22Rv1 (cell line): ENCODE measurements at regions not wholly inside any gene's neighbourhood (a gene's known extent, or its start where the extent isn't known, plus 50 kb on each side); places are given as distances from the start of the nearest gene placed in this dataset.

Experiments
- ZFX ChIP-seq: fragments of 450-650 bp; IDR thresholded peaks from 2 replicates; pipeline ENCODE4 v1.6.1; 2017; ENCODE audit warnings: antibody characterized with exemption, borderline replicate concordance
- TF ChIP-seq, protein P1 (sequence below): fragments of 450-650 bp; IDR thresholded peaks from 2 replicates; pipeline ENCODE4 v1.5.1; 2017; ENCODE audit warnings: mild to moderate bottlenecking

GRCh38 chr10:2728087-2728486 lies 339.3 kb upstream of the PFKP start:
- TF ChIP-seq, protein P1, sequence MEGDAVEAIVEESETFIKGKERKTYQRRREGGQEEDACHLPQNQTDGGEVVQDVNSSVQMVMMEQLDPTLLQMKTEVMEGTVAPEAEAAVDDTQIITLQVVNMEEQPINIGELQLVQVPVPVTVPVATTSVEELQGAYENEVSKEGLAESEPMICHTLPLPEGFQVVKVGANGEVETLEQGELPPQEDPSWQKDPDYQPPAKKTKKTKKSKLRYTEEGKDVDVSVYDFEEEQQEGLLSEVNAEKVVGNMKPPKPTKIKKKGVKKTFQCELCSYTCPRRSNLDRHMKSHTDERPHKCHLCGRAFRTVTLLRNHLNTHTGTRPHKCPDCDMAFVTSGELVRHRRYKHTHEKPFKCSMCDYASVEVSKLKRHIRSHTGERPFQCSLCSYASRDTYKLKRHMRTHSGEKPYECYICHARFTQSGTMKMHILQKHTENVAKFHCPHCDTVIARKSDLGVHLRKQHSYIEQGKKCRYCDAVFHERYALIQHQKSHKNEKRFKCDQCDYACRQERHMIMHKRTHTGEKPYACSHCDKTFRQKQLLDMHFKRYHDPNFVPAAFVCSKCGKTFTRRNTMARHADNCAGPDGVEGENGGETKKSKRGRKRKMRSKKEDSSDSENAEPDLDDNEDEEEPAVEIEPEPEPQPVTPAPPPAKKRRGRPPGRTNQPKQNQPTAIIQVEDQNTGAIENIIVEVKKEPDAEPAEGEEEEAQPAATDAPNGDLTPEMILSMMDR: no peak
- TF ChIP-seq ZFX: no peak
